ENCODE measurements at regions not wholly inside any gene's neighbourhood (a gene's known extent, or its start where the extent isn't known, plus 50 kb on each side); places are given as distances from the start of the nearest gene placed in this dataset.

DNA sequence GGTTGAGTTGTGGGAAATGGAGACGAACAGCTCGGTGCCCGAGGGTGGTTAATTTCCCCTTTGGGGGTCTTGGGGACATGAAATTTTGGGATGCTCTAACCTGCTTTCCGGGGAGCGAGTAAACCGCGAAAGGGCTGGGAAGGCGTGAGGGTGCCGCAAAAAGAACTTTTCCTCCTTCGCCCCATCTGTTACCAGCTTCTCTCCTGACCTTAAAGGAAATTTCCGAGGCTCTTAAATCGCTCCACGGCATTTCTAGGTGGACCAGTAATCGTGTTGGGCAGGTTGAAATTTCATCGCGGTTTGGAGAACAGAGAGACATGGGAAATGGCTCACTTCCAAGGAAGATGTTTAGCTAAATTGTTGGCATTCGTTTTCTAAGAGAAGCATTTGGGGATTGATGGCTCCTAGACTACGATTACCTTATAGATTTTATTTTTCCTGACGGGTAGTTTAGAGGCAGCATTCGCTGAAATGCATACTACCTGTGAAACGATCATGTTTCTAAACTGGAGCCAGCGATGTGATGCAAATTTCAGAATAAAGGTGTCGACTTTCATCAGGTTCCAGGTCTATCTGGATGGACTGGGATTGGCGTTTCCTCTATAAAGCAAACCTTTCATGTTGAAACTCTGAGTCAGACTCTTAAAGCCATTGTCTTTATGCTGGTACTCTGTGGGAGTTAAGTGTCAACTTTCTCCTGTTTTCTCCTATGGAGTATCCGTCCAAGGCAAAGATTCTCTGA is 414.5 kb downstream of the PCNX1 start:
- TF ChIP-seq POLR2A (IDR thresholded peaks at IDR 0.05) (no peak), POLR2AphosphoS5 (IDR thresholded peaks at IDR 0.05) (no peak), EP300 (IDR thresholded peaks at IDR 0.05) (no peak)
- TF ChIP-seq, protein P1, sequence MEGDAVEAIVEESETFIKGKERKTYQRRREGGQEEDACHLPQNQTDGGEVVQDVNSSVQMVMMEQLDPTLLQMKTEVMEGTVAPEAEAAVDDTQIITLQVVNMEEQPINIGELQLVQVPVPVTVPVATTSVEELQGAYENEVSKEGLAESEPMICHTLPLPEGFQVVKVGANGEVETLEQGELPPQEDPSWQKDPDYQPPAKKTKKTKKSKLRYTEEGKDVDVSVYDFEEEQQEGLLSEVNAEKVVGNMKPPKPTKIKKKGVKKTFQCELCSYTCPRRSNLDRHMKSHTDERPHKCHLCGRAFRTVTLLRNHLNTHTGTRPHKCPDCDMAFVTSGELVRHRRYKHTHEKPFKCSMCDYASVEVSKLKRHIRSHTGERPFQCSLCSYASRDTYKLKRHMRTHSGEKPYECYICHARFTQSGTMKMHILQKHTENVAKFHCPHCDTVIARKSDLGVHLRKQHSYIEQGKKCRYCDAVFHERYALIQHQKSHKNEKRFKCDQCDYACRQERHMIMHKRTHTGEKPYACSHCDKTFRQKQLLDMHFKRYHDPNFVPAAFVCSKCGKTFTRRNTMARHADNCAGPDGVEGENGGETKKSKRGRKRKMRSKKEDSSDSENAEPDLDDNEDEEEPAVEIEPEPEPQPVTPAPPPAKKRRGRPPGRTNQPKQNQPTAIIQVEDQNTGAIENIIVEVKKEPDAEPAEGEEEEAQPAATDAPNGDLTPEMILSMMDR (IDR thresholded peaks at IDR 0.05): no peak
